ENCODE measurements at regions not wholly inside any gene's neighbourhood (a gene's known extent, or its start where the extent isn't known, plus 50 kb on each side); places are given as distances from the start of the nearest gene placed in this dataset.

- Histone ChIP-seq H3K4me3 (ENCODE audit: low read length) (no peak overlapping the region), H3K36me3 (ENCODE audit: insufficient read depth, low read length) (no peaks in the 10 kb centered on the region), H3K79me2 (replicated peaks; ENCODE audit: insufficient read depth, low read length) (no peaks in the 10 kb centered on the region)
These were observed 373.6 kb downstream of the MID1IP1 start for GRCh38 chrX:39174772-39175417.

DNA sequence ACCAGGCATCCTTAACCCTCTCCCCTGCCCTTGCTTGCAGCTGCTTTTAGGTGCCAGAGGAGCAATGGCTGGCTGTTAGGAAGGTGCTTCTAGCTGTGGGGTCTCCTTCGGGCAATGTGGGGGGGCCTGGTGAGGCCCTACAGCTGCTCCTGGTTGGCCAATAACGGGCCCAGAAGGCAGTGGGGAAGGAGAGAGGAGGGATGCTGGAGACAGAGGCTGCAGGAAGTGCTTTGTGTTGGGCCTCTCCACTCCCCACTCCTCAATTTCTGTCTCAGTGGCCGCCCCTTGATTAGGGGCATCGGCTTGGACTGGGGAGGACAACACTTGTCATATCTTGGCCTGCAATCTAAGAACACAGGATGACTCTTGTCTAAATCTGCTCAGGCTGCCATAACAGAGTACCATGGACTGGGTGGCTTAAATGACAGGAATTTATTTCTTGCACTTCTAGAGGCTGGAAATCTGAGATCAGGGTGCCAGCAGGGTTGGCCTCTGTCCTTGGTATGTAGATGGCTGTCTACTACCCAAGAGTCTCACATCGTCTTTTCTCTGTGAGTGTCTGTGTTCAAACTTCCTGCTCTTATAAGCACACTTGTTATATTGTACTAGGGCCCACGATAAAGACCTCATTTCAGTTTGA, 374.3 kb downstream of the MID1IP1 start:
- H3K36me3 ChIP-seq (ENCODE audit: insufficient read depth, low read length) = no peaks in the 10 kb centered on the region
- no peak overlapping the region for H2AFZ ChIP-seq (ENCODE audit: low read depth, low read length)
- no peaks in the 10 kb centered on the region for H3K79me2 ChIP-seq (replicated peaks; ENCODE audit: insufficient read depth, low read length)
- no peaks in the 10 kb centered on the region for H3K9me2 ChIP-seq (ENCODE audit: insufficient read depth, low read length)
- H3K4me2 ChIP-seq (ENCODE audit: low read length) = no peak overlapping the region
- H4K20me1 ChIP-seq (ENCODE audit: insufficient read depth) = no peaks in the 10 kb centered on the region
- no peak overlapping the region for H3K9ac ChIP-seq (ENCODE audit: low read length)
- no peaks in the 10 kb centered on the region for H3K27me3 ChIP-seq (ENCODE audit: insufficient read depth, low read depth, low read length)
- TF ChIP-seq EP300 (conservative IDR thresholded peaks at IDR 0.05; ENCODE audit: poor library complexity, severe bottlenecking) = no peak
- TF ChIP-seq, protein P1, sequence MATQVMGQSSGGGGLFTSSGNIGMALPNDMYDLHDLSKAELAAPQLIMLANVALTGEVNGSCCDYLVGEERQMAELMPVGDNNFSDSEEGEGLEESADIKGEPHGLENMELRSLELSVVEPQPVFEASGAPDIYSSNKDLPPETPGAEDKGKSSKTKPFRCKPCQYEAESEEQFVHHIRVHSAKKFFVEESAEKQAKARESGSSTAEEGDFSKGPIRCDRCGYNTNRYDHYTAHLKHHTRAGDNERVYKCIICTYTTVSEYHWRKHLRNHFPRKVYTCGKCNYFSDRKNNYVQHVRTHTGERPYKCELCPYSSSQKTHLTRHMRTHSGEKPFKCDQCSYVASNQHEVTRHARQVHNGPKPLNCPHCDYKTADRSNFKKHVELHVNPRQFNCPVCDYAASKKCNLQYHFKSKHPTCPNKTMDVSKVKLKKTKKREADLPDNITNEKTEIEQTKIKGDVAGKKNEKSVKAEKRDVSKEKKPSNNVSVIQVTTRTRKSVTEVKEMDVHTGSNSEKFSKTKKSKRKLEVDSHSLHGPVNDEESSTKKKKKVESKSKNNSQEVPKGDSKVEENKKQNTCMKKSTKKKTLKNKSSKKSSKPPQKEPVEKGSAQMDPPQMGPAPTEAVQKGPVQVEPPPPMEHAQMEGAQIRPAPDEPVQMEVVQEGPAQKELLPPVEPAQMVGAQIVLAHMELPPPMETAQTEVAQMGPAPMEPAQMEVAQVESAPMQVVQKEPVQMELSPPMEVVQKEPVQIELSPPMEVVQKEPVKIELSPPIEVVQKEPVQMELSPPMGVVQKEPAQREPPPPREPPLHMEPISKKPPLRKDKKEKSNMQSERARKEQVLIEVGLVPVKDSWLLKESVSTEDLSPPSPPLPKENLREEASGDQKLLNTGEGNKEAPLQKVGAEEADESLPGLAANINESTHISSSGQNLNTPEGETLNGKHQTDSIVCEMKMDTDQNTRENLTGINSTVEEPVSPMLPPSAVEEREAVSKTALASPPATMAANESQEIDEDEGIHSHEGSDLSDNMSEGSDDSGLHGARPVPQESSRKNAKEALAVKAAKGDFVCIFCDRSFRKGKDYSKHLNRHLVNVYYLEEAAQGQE (IDR thresholded peaks at IDR 0.05; ENCODE audit: borderline replicate concordance) = no peak
- TF ChIP-seq EZH2 (IDR thresholded peaks at IDR 0.05; ENCODE audit: borderline replicate concordance, insufficient read depth, low read length, poor library complexity, severe bottlenecking) = no peak
- TF ChIP-seq SMC3 (conservative IDR thresholded peaks at IDR 0.05; ENCODE audit: poor library complexity) = no peak
- TF ChIP-seq RAD21 (conservative IDR thresholded peaks at IDR 0.05) = no peak
- H3K9me3 ChIP-seq (ENCODE audit: low read length) = no peaks in the 10 kb centered on the region
- H3K4me3 ChIP-seq (ENCODE audit: low read length) = no peak overlapping the region
- H3F3A ChIP-seq (ENCODE audit: insufficient read depth, low read length, poor library complexity, severe bottlenecking) = no peaks in the 10 kb centered on the region
- H3K27ac ChIP-seq (ENCODE audit: low read length) = no peak overlapping the region

More at GRCh38 chrX:39174772-39175417, 373.6 kb downstream of the MID1IP1 start:
- Histone ChIP-seq H3K9me3 (ENCODE audit: low read length) (no peaks in the 10 kb centered on the region), H3K9ac (ENCODE audit: low read length) (no peak overlapping the region), H3K4me2 (ENCODE audit: low read length) (no peak overlapping the region), H3K27ac (ENCODE audit: low read length) (no peak overlapping the region), H3K27me3 (ENCODE audit: insufficient read depth, low read depth, low read length) (no peaks in the 10 kb centered on the region), H2AFZ (ENCODE audit: low read depth, low read length) (no peak overlapping the region), H4K20me1 (ENCODE audit: insufficient read depth) (no peaks in the 10 kb centered on the region), H3K9me2 (ENCODE audit: insufficient read depth, low read length) (no peaks in the 10 kb centered on the region), H3F3A (ENCODE audit: insufficient read depth, low read length, poor library complexity, severe bottlenecking) (no peaks in the 10 kb centered on the region)
- TF ChIP-seq TAF1 (IDR thresholded peaks at IDR 0.05; ENCODE audit: low read depth) (no peak), EP300 (conservative IDR thresholded peaks at IDR 0.05; ENCODE audit: poor library complexity, severe bottlenecking) (no peak), RAD21 (conservative IDR thresholded peaks at IDR 0.05) (no peak)
- TF ChIP-seq, protein P1 (IDR thresholded peaks at IDR 0.05; ENCODE audit: borderline replicate concordance) = no peak
